GM23338 (cell line): ENCODE measurements at regions not wholly inside any gene's neighbourhood (a gene's known extent, or its start where the extent isn't known, plus 50 kb on each side); places are given as distances from the start of the nearest gene placed in this dataset.

Experiments
- CREB1 ChIP-seq: fragments of 250-450 bp; sonication (Bioruptor Pico); IDR thresholded peaks from 2 replicates; pipeline ENCODE4 v1.5.0; 2020; ENCODE audit warnings: low read depth, mild to moderate bottlenecking, moderate library complexity
- EZH2 ChIP-seq: fragments of 200-600 bp; sonication (generic); IDR thresholded peaks from one replicate; pipeline ENCODE4 v1.8.0; 2017; ENCODE audit warnings: antibody characterized with exemption, mild to moderate bottlenecking, low read depth; ENCODE audit not compliant: unreplicated experiment
- NANOG ChIP-seq: IDR thresholded peaks from 2 replicates; pipeline ENCODE4 v1.6.1; 2016; ENCODE audit warnings: antibody characterized with exemption, borderline replicate concordance
- POLR2AphosphoS5 ChIP-seq: IDR thresholded peaks from 2 replicates; pipeline ENCODE4 v1.6.1; 2016; ENCODE audit warnings: antibody characterized with exemption, low read depth
- ZNF114 ChIP-seq: fragments of 250-450 bp; sonication (Bioruptor Pico); IDR thresholded peaks from 2 replicates; pipeline ENCODE4 v1.5.0; 2020; ENCODE audit warnings: mild to moderate bottlenecking, moderate library complexity
- ZNF331 ChIP-seq: fragments of 250-450 bp; sonication (Bioruptor Pico); IDR thresholded peaks from 2 replicates; pipeline ENCODE4 v1.5.0; 2020; ENCODE audit warnings: low read depth, mild to moderate bottlenecking, moderate library complexity
- TF ChIP-seq, protein P1 (sequence below), 2 experiments: fragments of 200-600 bp in 1 of 2; sonication (generic) in 1 of 2; conservative IDR thresholded peaks; 2 replicates each; pipeline versions ENCODE4 v1.5.1 to v1.6.1; 2016 to 2017; ENCODE audit warnings: antibody characterized with exemption in 2 of 2, low read depth in 2 of 2, mild to moderate bottlenecking in 2 of 2, moderate library complexity in 1 of 2
- TF ChIP-seq, protein P2 (sequence below): IDR thresholded peaks from 2 replicates; pipeline ENCODE4 v1.6.1; 2016; ENCODE audit warnings: antibody characterized with exemption
- TF ChIP-seq, protein P3 (sequence below): IDR thresholded peaks from one replicate; pipeline ENCODE4 v1.6.1; 2018; ENCODE audit warnings: antibody characterized with exemption; ENCODE audit not compliant: unreplicated experiment

DNA sequence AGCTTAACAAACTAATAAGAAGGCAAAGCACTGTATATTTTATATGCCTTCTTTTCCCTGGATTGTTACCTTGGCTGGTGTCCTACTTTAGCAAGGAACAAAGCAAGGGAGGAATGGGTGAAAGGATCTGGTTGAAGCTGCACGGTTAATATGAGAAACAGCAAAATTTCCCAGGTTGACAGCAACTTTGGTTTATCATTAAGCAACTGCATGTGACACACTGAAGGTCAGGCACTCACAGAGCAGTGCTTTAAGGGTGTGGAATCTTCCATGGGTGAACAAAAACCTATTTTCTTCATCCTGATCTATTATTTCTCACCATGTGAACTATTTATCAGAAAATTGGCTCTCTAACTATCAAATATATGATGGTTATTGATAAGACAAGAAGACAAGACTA, 109.0 kb upstream of the ATP10B start:
- TF ChIP-seq, protein P1, sequence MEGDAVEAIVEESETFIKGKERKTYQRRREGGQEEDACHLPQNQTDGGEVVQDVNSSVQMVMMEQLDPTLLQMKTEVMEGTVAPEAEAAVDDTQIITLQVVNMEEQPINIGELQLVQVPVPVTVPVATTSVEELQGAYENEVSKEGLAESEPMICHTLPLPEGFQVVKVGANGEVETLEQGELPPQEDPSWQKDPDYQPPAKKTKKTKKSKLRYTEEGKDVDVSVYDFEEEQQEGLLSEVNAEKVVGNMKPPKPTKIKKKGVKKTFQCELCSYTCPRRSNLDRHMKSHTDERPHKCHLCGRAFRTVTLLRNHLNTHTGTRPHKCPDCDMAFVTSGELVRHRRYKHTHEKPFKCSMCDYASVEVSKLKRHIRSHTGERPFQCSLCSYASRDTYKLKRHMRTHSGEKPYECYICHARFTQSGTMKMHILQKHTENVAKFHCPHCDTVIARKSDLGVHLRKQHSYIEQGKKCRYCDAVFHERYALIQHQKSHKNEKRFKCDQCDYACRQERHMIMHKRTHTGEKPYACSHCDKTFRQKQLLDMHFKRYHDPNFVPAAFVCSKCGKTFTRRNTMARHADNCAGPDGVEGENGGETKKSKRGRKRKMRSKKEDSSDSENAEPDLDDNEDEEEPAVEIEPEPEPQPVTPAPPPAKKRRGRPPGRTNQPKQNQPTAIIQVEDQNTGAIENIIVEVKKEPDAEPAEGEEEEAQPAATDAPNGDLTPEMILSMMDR (conservative IDR thresholded peaks at IDR 0.05; ENCODE audit: low read depth in 2 of 2), result no peak
- TF ChIP-seq CREB1, result no peak
- TF ChIP-seq, protein P2, sequence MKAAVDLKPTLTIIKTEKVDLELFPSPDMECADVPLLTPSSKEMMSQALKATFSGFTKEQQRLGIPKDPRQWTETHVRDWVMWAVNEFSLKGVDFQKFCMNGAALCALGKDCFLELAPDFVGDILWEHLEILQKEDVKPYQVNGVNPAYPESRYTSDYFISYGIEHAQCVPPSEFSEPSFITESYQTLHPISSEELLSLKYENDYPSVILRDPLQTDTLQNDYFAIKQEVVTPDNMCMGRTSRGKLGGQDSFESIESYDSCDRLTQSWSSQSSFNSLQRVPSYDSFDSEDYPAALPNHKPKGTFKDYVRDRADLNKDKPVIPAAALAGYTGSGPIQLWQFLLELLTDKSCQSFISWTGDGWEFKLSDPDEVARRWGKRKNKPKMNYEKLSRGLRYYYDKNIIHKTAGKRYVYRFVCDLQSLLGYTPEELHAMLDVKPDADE, result no peak
- no peak for TF ChIP-seq EZH2
- TF ChIP-seq ZNF114 (CRISPR knock-in tag), result no peak
- no peak for TF ChIP-seq ZNF331 (CRISPR knock-in tag)
- TF ChIP-seq POLR2AphosphoS5, result no peak
- TF ChIP-seq, protein P3, sequence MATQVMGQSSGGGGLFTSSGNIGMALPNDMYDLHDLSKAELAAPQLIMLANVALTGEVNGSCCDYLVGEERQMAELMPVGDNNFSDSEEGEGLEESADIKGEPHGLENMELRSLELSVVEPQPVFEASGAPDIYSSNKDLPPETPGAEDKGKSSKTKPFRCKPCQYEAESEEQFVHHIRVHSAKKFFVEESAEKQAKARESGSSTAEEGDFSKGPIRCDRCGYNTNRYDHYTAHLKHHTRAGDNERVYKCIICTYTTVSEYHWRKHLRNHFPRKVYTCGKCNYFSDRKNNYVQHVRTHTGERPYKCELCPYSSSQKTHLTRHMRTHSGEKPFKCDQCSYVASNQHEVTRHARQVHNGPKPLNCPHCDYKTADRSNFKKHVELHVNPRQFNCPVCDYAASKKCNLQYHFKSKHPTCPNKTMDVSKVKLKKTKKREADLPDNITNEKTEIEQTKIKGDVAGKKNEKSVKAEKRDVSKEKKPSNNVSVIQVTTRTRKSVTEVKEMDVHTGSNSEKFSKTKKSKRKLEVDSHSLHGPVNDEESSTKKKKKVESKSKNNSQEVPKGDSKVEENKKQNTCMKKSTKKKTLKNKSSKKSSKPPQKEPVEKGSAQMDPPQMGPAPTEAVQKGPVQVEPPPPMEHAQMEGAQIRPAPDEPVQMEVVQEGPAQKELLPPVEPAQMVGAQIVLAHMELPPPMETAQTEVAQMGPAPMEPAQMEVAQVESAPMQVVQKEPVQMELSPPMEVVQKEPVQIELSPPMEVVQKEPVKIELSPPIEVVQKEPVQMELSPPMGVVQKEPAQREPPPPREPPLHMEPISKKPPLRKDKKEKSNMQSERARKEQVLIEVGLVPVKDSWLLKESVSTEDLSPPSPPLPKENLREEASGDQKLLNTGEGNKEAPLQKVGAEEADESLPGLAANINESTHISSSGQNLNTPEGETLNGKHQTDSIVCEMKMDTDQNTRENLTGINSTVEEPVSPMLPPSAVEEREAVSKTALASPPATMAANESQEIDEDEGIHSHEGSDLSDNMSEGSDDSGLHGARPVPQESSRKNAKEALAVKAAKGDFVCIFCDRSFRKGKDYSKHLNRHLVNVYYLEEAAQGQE, result no peak
- no peak for TF ChIP-seq NANOG
